GM18520 (cell line): ENCODE measurements at regions not wholly inside any gene's neighbourhood (a gene's known extent, or its start where the extent isn't known, plus 50 kb on each side); places are given as distances from the start of the nearest gene placed in this dataset.
"Not testable (repeated sequence)": the region's sequence is repeated elsewhere in the genome, so short reads cannot be mapped to it uniquely, and the experiment has no call there.

Source experiments
- ATAC-seq: cut with Tn5 transposase; IDR thresholded peaks from one replicate; pipeline ENCODE4 v1.9.1; 2021; ENCODE audit not compliant: unreplicated experiment

DNA sequence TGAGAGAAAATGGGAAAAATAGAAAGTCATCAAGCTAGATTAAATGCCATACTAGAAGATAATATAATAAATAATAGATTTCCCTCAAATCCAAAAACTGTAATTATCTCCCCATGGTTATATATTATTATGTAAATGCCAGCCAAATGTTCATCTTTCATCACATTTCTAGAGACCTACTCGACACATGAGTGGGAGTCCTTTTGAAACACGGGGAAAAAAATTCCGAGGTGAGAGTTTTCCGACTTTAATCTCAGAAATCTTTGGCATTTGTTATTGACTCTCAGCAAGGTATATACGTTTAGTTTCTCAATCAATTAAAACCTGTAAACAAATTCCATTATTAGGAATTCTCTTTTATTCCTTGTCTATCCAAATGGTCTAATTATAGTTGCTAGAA is 465.4 kb upstream of the SMIM31 start:
- no peak for ATAC-seq

DNA sequence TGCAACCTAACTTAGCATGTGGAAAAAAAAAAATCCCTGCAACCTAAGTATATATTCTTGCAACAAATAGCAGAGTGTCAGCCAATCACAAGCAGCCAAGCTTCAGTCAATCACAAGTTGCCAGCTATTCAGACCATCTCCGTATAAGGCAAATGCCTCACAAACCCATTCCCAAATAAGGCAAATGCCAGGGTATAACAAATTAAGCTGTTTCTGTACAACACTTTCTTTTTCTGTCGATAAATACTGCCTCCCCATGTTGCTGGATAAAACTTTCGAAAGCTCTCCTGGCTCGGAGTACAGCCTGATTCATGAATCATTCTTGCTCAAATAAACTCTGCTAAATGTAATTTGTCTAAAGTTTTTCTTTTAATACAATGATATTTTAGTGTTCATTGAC is 460.7 kb upstream of the SMIM31 start:
- ATAC-seq, result no peak

DNA sequence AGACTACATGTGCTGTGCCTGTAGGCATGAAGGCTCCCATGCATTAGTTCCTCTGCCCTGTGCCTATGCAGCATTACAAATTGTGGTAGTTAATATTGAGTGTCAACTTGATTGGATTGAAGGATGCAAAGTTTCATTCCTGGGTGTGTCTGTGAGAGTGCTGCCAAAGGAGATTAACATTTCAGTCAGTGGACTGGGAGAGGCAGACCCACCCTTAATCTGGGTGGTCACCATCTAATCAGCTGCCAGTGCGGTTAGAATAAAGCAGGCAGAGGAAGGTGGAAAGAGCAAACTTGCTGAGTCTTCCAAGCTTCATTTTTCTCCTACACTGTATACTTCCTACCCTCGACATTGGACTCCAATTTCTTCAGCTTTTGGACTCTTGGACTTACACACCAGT is 460.2 kb upstream of the SMIM31 start:
- ATAC-seq, result no peak

DNA sequence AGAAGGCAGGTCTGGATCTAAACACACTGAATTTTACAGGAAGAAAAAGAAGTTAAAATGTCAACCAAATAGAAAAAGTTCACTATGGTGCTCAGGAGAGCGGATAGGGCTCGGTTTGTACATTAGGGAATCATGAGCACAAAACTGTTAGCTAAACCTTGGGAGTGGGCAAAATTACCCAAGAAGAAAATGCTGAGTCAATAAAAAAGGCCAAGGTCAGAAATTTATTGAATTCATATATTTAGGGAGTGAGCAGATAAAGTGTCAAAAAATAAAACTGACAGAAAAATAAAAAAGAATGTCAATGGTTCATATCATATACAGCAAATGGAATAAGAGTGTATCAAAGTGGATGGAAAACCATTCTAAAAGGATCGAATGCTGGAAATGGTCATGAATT is 452.5 kb upstream of the SMIM31 start:
- no peak for ATAC-seq

DNA sequence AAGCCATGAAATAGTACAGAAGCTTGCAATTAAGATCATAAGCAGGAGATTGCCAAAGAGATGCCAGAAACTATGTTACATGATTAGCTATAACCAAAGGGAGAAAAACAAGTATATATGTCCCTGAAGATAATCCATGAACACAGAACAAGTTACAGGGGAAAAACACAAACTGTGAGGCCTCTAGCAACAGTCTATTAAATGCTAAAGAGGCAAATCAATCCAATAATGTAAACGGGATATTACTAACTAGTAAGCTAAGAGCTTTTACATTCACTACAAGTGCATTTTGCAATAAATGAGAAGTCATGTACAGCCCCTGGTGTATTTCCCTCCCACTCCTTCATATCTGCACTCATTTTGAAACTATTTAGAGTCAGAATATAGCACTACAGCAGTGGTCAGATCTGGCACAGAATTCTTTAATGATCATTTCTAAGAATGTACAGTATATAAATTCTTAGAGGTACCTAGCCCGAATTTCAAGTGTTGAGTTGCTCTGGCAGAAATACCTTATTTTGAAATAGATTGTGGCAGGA is 449.8 kb upstream of the SMIM31 start:
- ATAC-seq, result peak; percentile 78

DNA sequence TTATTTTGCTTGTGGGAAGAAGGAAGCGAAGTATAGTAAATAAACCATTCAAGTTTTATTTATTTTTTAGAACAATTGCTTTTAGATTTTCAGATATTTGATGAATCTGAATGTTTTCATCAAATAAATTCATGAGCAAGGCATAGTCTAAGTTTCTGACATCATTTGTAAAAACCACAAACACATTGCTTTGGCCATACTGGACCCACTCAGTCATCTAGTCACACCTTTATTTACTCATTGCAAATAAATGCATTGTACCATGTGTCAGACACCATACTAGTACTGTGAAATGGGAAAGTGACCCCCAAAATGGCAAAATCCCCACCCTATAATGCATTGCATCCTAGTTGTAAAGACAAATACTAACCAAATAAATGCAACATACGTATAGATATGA is 449.1 kb upstream of the SMIM31 start:
- no peak for ATAC-seq

DNA sequence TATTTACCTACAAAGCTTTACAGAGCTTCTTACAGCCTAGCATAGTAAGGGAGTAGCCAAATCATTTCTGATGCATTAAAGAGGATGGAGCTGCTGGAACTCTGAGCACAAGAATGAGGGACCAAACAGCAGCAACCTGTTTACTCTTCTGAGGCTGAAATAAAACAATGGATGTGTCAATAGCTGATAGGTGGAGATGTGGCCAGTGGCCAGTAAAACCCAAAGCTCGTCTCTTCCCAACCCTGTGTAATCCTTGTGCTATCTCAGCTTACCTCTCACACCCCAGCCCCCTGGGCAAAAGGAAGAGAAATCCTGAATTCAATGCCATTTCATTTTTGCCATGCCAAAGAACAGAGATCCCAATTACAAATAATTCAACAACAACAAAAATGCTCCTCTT is 446.7 kb upstream of the SMIM31 start:
- no peak for ATAC-seq

DNA sequence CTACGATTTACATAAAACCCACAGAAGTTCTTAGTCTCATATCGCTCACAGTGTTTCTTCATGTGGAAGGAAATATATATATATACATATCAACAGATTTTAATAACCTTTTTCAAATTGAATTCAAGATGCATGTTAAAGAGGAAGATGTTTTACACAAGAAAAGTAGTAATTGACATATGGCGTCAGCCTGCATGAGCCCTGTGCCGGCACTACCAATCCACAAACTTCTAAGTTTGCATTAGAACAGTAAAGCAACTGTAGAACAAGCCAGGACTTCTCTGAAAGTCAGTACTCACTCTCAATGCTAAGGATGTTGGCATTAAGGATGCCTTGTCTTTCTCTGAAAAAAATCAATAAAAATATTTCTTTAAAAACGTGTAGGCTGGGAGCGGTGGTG is 441.3 kb upstream of the SMIM31 start:
- no peak for ATAC-seq

DNA sequence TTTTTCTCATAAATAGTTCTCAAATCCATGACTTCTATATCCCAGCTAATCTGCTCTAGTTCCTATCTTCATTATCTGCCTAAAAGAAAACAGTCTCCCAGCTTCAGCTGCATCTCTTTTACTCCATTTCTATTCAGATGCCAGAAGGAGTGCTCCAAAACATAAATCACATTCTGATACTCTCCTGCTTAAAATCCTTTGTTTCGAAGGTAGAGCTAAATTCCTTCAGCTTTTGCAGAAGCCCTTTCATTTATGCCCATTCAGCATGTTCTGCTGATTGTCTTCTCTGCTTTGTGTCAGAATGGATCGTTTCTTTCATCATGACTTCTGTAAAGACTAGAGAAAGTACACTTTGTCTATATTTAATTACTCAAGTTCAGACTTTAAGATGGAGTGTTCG is 440.1 kb upstream of the SMIM31 start:
- ATAC-seq, result no peak

DNA sequence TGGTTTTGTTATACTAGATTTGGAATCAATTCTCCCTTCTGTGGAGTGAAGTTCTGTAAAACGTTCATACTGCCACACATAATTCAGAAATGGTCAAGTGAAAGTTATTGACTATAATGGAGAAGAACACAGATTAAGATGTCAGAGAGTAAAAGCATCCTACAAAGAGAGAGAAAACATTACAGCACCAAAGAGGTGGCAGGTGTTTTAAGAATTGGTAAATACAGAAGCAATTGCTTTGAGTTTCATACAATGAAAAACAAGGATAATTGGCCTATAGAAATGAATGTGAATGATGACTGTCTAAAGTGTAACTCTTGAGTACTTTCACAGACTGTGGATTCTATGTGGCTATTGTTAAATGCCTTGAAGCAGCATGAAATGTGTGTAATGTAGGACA is 435.6 kb upstream of the SMIM31 start:
- no peak for ATAC-seq

DNA sequence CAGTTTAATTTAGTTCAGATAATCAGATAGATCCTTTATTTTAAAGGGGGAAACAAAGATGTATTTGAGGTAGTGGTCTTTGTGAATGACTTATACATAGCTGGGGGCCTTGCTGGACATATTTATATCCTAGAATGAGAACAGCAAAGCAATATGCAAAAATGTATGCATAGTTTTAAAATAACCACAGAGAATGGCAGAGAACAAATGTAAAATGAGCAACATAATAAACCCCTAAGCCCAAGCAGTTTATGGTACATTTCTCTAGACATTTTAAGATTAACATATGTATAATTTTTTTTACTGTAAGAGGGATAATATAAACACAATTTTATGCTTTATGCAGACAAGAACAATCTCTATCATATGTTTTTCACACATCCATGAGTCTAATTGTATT is 434.2 kb upstream of the SMIM31 start:
- ATAC-seq, result no peak

DNA sequence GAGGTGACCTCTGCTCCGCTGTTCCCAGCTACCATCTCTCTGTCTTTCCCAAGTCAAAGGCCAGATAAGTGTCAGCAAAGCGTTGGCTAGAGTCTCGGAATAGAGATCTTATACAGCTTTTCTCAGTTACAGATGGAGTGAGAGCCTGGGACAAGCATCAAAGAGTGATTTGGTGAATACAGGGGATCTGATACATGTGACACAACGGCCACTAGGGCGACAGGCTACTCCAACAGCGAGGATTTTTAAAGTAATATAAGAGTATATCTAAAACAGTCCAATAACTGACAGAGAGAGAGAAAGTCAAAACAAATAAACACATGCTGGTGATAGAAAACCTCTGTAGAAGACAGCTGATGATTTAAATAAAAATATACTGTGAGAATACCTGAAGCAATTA is 433.1 kb upstream of the SMIM31 start:
- ATAC-seq, result no peak

DNA sequence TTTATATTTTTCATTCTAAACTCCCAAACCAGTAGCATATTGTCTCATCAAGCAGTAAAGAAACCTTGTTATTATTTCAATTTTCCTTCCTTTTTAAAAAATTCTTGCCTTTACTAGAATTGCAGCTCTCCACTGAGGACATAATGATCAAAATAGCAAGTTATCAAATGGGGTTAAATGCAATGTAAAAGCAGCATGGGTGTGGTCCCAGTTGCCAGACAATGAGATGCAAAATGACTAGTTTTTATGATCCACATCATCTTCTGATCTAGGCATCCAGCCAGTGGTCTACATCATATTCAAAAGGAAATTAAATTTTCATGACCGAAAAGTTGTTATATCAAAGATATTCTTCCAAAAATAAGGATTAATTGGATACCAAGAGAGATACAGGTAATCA is 427.9 kb upstream of the SMIM31 start:
- ATAC-seq, result no peak

DNA sequence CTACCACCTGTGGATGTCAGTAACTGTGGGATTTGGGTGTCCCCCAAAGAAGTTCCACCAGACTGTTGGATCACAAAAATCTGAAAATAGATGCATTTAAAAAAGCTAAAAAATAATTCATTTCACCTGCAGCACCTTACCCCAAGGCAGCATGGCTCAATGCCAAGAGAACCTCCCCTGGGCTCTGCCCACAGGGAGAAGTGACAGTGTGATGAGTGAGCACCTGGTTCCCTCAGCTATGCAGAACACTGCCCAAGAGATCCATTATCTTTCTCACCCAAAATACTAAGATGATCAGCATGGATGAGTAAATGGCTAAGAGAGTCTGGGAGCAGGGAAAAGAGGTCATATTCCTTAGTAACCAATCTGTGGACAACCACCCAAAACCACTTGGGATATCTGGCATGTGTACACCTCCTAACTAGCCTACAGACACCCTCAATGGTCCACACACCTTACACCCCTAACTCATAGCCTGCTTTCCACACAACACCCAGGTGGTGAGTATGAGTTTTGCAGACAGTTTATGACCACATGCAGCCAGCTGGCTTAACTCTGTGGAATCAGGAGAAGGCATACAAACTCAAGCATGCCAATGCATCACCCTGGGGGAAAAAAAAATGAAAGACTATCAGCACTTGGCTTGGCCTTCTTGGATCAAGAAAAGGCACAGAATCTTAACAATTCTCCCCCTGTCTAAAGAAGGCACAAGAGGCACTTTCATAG is 416.5 kb upstream of the SMIM31 start:
- ATAC-seq, result no peak

DNA sequence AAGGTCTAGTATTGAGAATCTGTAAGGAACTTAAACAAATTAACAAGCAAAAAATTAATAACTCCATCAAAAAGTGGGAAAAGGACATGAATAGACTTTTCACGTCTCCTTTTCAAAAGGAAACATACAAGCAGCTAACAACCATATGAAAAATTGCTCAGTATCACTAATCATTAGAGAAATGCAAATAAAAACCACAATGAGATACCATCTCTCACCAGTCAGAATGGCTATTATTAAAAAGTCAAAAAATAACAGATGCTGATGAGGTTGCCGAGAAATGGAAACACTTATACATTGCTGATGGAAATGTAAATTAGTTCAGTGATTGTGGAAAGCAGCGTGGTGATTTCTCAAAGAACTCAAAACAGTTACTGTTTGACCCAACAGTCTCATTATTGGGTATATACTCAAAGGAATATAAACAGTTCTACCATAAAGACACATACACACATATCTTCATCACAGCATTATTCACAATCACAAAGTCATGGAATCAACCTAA is 410.4 kb upstream of the SMIM31 start:
- peak; percentile 45 for ATAC-seq

DNA sequence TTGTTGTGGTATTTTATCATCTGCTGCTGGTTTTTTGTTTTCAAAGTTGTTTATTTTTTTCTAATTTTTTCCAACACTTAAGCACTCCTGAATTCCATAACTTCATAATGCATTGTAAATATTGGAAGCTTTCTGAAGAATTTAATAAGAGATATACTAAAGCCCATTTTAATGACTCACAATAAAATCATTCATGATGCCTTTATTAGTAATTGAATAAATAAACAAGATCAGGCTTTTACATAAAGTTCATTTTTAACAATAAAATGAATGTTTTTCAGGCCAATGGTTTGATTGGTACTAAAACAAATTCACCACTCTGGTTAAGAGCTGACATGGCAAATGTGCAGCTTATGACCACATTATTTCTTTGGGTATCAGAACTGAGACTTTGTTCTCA is 408.2 kb upstream of the SMIM31 start:
- no peak for ATAC-seq

DNA sequence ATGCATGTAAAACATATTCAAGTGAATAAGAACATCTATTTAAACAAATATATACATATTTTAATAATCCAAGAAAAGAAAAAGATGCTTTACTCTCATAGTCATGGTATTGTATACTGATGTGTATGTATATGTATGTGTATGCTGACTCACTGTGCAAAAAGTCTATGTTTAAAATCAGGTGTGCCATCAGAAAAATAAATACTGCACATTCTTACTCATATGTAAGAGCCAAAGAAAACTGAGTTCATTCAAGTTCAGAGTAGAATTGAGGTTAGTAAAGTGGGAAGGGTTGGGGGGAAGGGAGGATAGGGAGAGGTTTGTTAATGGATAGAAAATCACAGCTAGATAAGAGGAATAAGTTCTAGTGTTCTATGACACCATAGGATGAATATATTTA is 403.9 kb upstream of the SMIM31 start:
- ATAC-seq, result no peak

DNA sequence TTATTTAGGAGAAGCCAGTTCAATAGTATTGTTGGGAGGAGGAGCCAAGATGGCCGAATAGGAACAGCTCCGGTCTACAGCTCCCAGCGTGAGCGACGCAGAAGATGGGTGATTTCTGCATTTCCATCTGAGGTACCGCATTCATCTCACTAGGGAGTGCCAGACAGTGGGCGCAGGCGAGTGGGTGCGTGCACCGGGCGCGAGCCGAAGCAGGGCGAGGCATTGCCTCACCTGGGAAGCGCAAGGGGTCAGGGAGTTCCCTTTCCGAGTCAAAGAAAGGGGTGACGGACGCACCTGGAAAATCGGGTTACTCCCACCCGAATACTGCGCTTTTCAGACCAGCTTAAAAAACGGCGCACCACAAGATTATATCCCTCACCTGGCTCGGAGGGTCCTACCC is 403.2 kb upstream of the SMIM31 start:
- ATAC-seq, result not testable (repeated sequence)

DNA sequence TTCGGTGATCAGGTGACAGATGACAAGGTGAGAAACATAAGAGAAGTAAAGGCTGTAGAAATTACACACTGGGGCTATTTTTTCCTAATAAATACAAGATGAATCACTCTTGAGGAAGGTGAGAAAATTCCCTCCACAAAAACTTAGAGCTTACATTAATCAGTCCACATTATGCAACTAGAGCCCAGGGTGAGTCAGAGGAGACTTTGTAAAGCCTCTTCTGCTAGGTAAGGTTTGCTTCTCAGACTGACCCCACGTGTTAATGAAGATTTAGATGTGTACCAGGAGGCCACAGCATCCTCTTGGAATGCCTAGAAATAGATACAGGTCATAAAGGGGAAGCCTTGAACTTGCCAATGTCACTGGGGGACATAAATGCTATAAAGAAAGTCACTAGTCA is 396.0 kb upstream of the SMIM31 start:
- peak; percentile 50 for ATAC-seq

DNA sequence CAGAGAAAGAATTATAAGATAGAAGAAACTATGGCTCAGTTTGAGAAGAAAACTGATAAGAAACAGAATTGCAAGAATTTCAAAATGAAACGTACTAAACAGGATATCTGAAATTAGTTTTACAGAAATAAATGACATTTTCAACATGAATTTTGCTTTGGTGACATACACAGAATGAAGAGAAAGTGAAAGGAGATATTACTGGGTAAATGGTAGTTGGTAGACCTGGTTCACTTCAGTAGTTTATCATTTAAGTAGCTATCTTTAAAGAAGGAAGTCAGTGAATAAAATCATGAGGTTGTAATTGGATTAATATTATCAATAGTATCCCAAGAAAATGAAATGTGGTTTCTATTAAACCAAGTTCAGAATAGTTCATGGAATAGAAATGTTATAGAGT is 395.5 kb upstream of the SMIM31 start:
- ATAC-seq, result peak; percentile 35

DNA sequence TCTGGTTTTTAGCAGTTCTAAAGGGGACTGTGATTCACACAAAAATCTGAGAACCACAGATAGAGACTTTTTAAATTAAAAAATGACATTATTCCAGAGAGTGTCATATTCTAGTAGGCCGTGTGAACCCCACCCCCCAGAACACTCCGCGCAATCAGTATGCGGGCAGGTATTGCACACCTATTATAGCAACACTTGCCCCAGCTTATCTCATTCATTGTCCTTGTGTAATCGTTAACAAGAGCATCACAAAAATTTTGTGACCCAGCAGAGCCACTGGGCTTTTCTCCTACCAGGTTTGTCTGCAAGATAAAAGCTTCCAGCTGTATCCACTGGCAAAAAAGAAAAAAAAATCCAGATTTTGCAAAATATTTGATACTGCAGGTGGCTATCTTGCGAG is 394.1 kb upstream of the SMIM31 start:
- no peak for ATAC-seq

DNA sequence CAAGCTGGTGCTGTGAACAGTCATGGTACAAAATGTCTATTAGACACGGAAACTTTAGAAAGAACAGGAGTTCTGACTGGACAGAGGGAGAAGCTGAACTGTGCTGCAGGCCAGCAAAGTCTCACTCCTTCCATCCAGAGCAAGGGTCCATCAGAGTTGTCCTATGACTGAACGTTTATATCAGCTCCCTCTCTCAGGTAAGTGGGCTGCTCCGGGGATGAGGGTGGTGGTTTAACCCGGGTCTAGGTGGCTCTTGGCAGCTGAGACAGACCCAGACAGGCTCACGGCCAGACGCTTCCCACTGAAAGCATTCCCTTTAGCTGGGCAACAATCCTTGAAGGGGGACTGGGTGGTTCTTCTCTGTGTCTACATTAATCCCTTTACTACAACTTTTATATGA is 385.0 kb upstream of the SMIM31 start:
- no peak for ATAC-seq

DNA sequence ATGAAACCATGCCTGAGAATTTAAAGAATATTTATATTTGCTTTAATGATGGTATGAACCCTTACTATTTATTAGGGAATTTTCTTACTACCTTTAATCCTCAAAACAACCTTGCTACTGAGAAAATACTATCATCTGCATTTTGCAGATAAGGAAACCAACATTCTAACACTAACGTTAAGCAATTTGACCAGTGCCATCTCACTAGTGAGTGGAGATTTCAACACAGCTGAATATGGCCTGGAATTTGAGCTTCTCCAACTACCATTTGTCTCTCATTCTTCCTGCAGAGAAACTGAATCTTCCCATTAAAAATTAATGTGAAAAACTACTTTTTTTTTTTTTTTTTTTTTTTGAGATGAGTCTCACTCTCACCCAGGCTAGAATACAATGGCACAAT is 380.9 kb upstream of the SMIM31 start:
- ATAC-seq, result no peak
